ENCODE measurements at regions not wholly inside any gene's neighbourhood (a gene's known extent, or its start where the extent isn't known, plus 50 kb on each side); places are given as distances from the start of the nearest gene placed in this dataset.

DNA sequence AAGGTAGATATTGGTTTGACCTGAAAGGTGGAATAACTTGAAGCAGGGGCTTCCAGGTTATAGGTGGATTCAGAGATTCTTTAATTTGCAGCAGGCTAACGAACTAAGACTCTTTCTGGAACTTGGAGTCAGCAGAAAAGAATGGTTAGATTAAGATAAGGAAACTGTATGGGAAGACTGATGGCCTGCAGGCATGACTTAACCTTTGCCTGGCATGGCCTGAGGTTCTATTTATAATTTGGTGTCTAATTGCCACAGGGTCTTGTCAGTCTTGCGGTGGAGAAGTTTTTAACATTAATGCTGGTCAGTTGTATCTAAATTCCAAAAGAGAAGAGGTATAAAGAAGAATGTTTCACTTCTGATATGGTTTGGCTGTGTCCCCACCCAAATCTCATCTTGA is 110.3 kb upstream of the VCX3A start:
- TF ChIP-seq POLR2A (IDR thresholded peaks at IDR 0.05): no peak
- TF ChIP-seq, protein P1, sequence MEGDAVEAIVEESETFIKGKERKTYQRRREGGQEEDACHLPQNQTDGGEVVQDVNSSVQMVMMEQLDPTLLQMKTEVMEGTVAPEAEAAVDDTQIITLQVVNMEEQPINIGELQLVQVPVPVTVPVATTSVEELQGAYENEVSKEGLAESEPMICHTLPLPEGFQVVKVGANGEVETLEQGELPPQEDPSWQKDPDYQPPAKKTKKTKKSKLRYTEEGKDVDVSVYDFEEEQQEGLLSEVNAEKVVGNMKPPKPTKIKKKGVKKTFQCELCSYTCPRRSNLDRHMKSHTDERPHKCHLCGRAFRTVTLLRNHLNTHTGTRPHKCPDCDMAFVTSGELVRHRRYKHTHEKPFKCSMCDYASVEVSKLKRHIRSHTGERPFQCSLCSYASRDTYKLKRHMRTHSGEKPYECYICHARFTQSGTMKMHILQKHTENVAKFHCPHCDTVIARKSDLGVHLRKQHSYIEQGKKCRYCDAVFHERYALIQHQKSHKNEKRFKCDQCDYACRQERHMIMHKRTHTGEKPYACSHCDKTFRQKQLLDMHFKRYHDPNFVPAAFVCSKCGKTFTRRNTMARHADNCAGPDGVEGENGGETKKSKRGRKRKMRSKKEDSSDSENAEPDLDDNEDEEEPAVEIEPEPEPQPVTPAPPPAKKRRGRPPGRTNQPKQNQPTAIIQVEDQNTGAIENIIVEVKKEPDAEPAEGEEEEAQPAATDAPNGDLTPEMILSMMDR (IDR thresholded peaks at IDR 0.05 in 8 of 11, conservative IDR thresholded peaks at IDR 0.05 in 3 of 11): no peak
